HEK293T (cell line): ENCODE measurements at regions not wholly inside any gene's neighbourhood (a gene's known extent, or its start where the extent isn't known, plus 50 kb on each side); places are given as distances from the start of the nearest gene placed in this dataset.

Source experiments
- BHLHE40 ChIP-seq: fragments of 450-650 bp; IDR thresholded peaks from 2 replicates; pipeline ENCODE4 v1.6.1; 2016; ENCODE audit warnings: mild to moderate bottlenecking, moderate library complexity, borderline replicate concordance
- FOXA1 ChIP-seq: fragments of 450-650 bp; IDR thresholded peaks from 2 replicates; pipeline ENCODE4 v1.6.1; 2016; ENCODE audit warnings: mild to moderate bottlenecking
- FOXM1 ChIP-seq: fragments of 450-650 bp; IDR thresholded peaks from 2 replicates; pipeline ENCODE4 v1.6.1; 2017; ENCODE audit warnings: mild to moderate bottlenecking, borderline replicate concordance
- HDGF ChIP-seq: fragments of 450-650 bp; IDR thresholded peaks from 2 replicates; pipeline ENCODE4 v1.6.1; 2017; ENCODE audit warnings: antibody characterized with exemption, borderline replicate concordance
- L3MBTL2 ChIP-seq: fragments of 450-650 bp; conservative IDR thresholded peaks from 2 replicates; pipeline ENCODE4 v1.6.1; 2016; ENCODE audit warnings: mild to moderate bottlenecking
- NFRKB ChIP-seq: fragments of 450-650 bp; IDR thresholded peaks from 2 replicates; pipeline ENCODE4 v1.6.1; 2016; ENCODE audit warnings: mild to moderate bottlenecking, moderate library complexity
- SP1 ChIP-seq: fragments of 450-650 bp; IDR thresholded peaks from 2 replicates; pipeline ENCODE4 v1.6.1; 2017
- SUZ12 ChIP-seq: fragments of 450-650 bp; IDR thresholded peaks from 2 replicates; pipeline ENCODE4 v1.6.1; 2016; ENCODE audit warnings: mild to moderate bottlenecking
- ZNF384 ChIP-seq: fragments of 450-650 bp; IDR thresholded peaks from 2 replicates; pipeline ENCODE4 v1.6.1; 2016

DNA sequence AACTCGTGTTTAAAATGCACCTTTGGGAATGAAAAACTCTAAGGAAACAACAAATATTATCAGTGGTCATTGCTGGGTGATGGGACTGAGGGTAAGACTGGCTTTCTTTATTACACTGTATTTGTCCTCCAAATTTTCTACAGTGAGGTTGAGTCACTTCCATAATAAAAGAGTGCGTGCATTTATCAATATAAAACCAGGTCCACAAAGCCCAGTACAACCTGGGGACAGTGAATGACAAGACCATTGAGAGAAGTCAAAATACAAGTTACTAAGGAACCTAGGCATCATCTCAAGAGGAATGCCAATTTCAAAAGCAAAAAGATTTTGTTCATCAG is 76.4 kb downstream of the MAGED4 start:
- TF ChIP-seq L3MBTL2 (no peak), FOXA1 (no peak), BHLHE40 (no peak), SUZ12 (no peak), NFRKB (no peak), ZNF384 (no peak), FOXM1 (no peak), SP1 (no peak), HDGF (no peak)
